ENCODE measurements at regions not wholly inside any gene's neighbourhood (a gene's known extent, or its start where the extent isn't known, plus 50 kb on each side); places are given as distances from the start of the nearest gene placed in this dataset.

GRCh38 chr21:38930066-38930465 lies 124.3 kb downstream of the ETS2 start:
- Histone ChIP-seq H3K27me3 (ENCODE audit: control insufficient read depth in 3 of 3, insufficient read depth in 3 of 3, low read depth in 1 of 3, low read length in 3 of 3) (peaks cover 0 to 10% (median 0%) of the 10 kb centered on the region in 3 experiments), H3K9ac (ENCODE audit: low read depth, low read length, poor library complexity) (no peak overlapping the region), H2AK5ac (ENCODE audit: low read depth, low read length) (no peak overlapping the region), H2BK15ac (ENCODE audit: low read length) (no peak overlapping the region), H3K4me3 (ENCODE audit: low read length in 2 of 2) (no peak overlapping the region), H3K4me2 (ENCODE audit: insufficient read depth, low read length, poor library complexity, severe bottlenecking) (no peak overlapping the region), H2BK12ac (ENCODE audit: low read length) (no peak overlapping the region), H3K18ac (ENCODE audit: low read length) (no peak overlapping the region), H3K9me3 (replicated peaks in 1 of 2; ENCODE audit: control insufficient read depth in 2 of 2, insufficient read depth in 1 of 2, low read depth in 1 of 2, low read length in 2 of 2) (peaks cover 5 to 10% of the 10 kb centered on the region in 2 donors), H2AFZ (ENCODE audit: low read length) (no peak overlapping the region), H3K36me3 (replicated peaks in 1 of 2; ENCODE audit: control insufficient read depth in 2 of 2, insufficient read depth in 2 of 2, low read length in 2 of 2) (no peaks in the 10 kb centered on the region), H4K91ac (ENCODE audit: low read depth, low read length, poor library complexity) (no peak overlapping the region), H3K27ac (replicated peaks; ENCODE audit: low read length) (no peak overlapping the region), H3K4me1 (ENCODE audit: control insufficient read depth in 2 of 2, insufficient read depth in 1 of 2, low read depth in 1 of 2, low read length in 2 of 2) (peaks cover 0 to 1% of the 10 kb centered on the region in 2 donors), H2BK120ac (ENCODE audit: low read depth, low read length) (no peak overlapping the region), H3K14ac (ENCODE audit: low read length) (no peak overlapping the region), H3K23ac (ENCODE audit: low read depth, low read length, poor library complexity) (no peak overlapping the region), H4K8ac (ENCODE audit: low read depth, low read length) (no peak overlapping the region), H2BK5ac (ENCODE audit: low read length) (no peak overlapping the region), H3K79me1 (ENCODE audit: low read depth, low read length) (no peaks in the 10 kb centered on the region), H3K4ac (ENCODE audit: low read length) (no peak overlapping the region)
- WGBS, 2 donors (ENCODE audit: extremely low coverage in 2 of 2, insufficient read length in 2 of 2, insufficient replicate concordance in 1 of 2): no CpG with 5 or more reads among the region's 2 CpGs
- DNase-seq (ENCODE audit: low spot score): no peak

- no CpG with 5 or more reads among the region's 1 CpG for WGBS, 2 donors (ENCODE audit: extremely low coverage in 2 of 2, insufficient read length in 2 of 2, insufficient replicate concordance in 1 of 2)
- H4K91ac ChIP-seq (ENCODE audit: low read depth, low read length, poor library complexity): no peak overlapping the region
- no peak overlapping the region for H3K27ac ChIP-seq (replicated peaks; ENCODE audit: low read length)
Observed at GRCh38 chr21:38929652-38930051, 123.9 kb downstream of the ETS2 start.

GRCh38 chr21:38929142-38929541 lies 123.4 kb downstream of the ETS2 start:
- H3K23ac ChIP-seq (ENCODE audit: low read depth, low read length, poor library complexity): no peak overlapping the region
- no peak overlapping the region for H2BK5ac ChIP-seq (ENCODE audit: low read length)
- H2BK15ac ChIP-seq (ENCODE audit: low read length): no peak overlapping the region
- H3K36me3 ChIP-seq (replicated peaks in 1 of 2; ENCODE audit: control insufficient read depth in 2 of 2, insufficient read depth in 2 of 2, low read length in 2 of 2): no peaks in the 10 kb centered on the region
- no peak overlapping the region for H3K4me2 ChIP-seq (ENCODE audit: insufficient read depth, low read length, poor library complexity, severe bottlenecking)
- H3K9ac ChIP-seq (ENCODE audit: low read depth, low read length, poor library complexity): no peak overlapping the region
- H2AK5ac ChIP-seq (ENCODE audit: low read depth, low read length): no peak overlapping the region
- peaks cover 0 to 1% of the 10 kb centered on the region in 2 donors for H3K4me1 ChIP-seq (ENCODE audit: control insufficient read depth in 2 of 2, insufficient read depth in 1 of 2, low read depth in 1 of 2, low read length in 2 of 2)
- H4K8ac ChIP-seq (ENCODE audit: low read depth, low read length): no peak overlapping the region
- H2BK12ac ChIP-seq (ENCODE audit: low read length): no peak overlapping the region
- H3K27ac ChIP-seq (replicated peaks; ENCODE audit: low read length): no peak overlapping the region
- no peak overlapping the region for H3K14ac ChIP-seq (ENCODE audit: low read length)
- H3K4ac ChIP-seq (ENCODE audit: low read length): no peak overlapping the region
- WGBS, 2 donors (ENCODE audit: extremely low coverage in 2 of 2, insufficient read length in 2 of 2, insufficient replicate concordance in 1 of 2): no CpG with 5 or more reads among the region's 1 CpG
- no peaks in the 10 kb centered on the region for H3K79me1 ChIP-seq (ENCODE audit: low read depth, low read length)
- H3K18ac ChIP-seq (ENCODE audit: low read length): no peak overlapping the region
- H4K91ac ChIP-seq (ENCODE audit: low read depth, low read length, poor library complexity): no peak overlapping the region
- peaks cover 0 to 10% (median 0%) of the 10 kb centered on the region in 3 experiments for H3K27me3 ChIP-seq (ENCODE audit: control insufficient read depth in 3 of 3, insufficient read depth in 3 of 3, low read depth in 1 of 3, low read length in 3 of 3)
- no peak overlapping the region for H3K4me3 ChIP-seq (ENCODE audit: low read length in 2 of 2)
- no peak overlapping the region for H2BK120ac ChIP-seq (ENCODE audit: low read depth, low read length)
- no peak overlapping the region for H2AFZ ChIP-seq (ENCODE audit: low read length)
- peaks cover 5 to 7% of the 10 kb centered on the region in 2 donors for H3K9me3 ChIP-seq (replicated peaks in 1 of 2; ENCODE audit: control insufficient read depth in 2 of 2, insufficient read depth in 1 of 2, low read depth in 1 of 2, low read length in 2 of 2)
- no peak for DNase-seq (ENCODE audit: low spot score)

More at GRCh38 chr21:38929652-38930051, 123.9 kb downstream of the ETS2 start:
- Histone ChIP-seq H3K36me3 (replicated peaks in 1 of 2; ENCODE audit: control insufficient read depth in 2 of 2, insufficient read depth in 2 of 2, low read length in 2 of 2) (no peaks in the 10 kb centered on the region), H3K79me1 (ENCODE audit: low read depth, low read length) (no peaks in the 10 kb centered on the region), H3K18ac (ENCODE audit: low read length) (no peak overlapping the region), H3K4me1 (ENCODE audit: control insufficient read depth in 2 of 2, insufficient read depth in 1 of 2, low read depth in 1 of 2, low read length in 2 of 2) (peaks cover 0 to 1% of the 10 kb centered on the region in 2 donors), H3K23ac (ENCODE audit: low read depth, low read length, poor library complexity) (no peak overlapping the region), H2BK120ac (ENCODE audit: low read depth, low read length) (no peak overlapping the region), H2BK5ac (ENCODE audit: low read length) (no peak overlapping the region), H3K4me2 (ENCODE audit: insufficient read depth, low read length, poor library complexity, severe bottlenecking) (no peak overlapping the region), H3K27me3 (ENCODE audit: control insufficient read depth in 3 of 3, insufficient read depth in 3 of 3, low read depth in 1 of 3, low read length in 3 of 3) (peaks cover 0 to 10% (median 0%) of the 10 kb centered on the region in 3 experiments), H4K8ac (ENCODE audit: low read depth, low read length) (no peak overlapping the region), H2BK12ac (ENCODE audit: low read length) (no peak overlapping the region), H2AK5ac (ENCODE audit: low read depth, low read length) (no peak overlapping the region), H3K9me3 (replicated peaks in 1 of 2; ENCODE audit: control insufficient read depth in 2 of 2, insufficient read depth in 1 of 2, low read depth in 1 of 2, low read length in 2 of 2) (peaks cover 5 to 7% of the 10 kb centered on the region in 2 donors), H2BK15ac (ENCODE audit: low read length) (no peak overlapping the region), H3K4ac (ENCODE audit: low read length) (no peak overlapping the region), H3K9ac (ENCODE audit: low read depth, low read length, poor library complexity) (no peak overlapping the region), H2AFZ (ENCODE audit: low read length) (no peak overlapping the region), H3K14ac (ENCODE audit: low read length) (no peak overlapping the region), H3K4me3 (ENCODE audit: low read length in 2 of 2) (no peak overlapping the region)
- DNase-seq (ENCODE audit: low spot score): no peak

GRCh38 chr21:38927776-38928175 lies 122.0 kb downstream of the ETS2 start:
- H4K91ac ChIP-seq (ENCODE audit: low read depth, low read length, poor library complexity): no peak overlapping the region
- H3K9me3 ChIP-seq (replicated peaks in 1 of 2; ENCODE audit: control insufficient read depth in 2 of 2, insufficient read depth in 1 of 2, low read depth in 1 of 2, low read length in 2 of 2): peaks cover 3 to 5% of the 10 kb centered on the region in 2 donors
- H3K79me1 ChIP-seq (ENCODE audit: low read depth, low read length): no peaks in the 10 kb centered on the region
- peaks cover 0 to 10% (median 0%) of the 10 kb centered on the region in 3 experiments for H3K27me3 ChIP-seq (ENCODE audit: control insufficient read depth in 3 of 3, insufficient read depth in 3 of 3, low read depth in 1 of 3, low read length in 3 of 3)
- H3K27ac ChIP-seq (replicated peaks; ENCODE audit: low read length): no peak overlapping the region
- no peak for DNase-seq (ENCODE audit: low spot score)
- no peak overlapping the region for H2BK5ac ChIP-seq (ENCODE audit: low read length)
- no peak overlapping the region for H3K4me2 ChIP-seq (ENCODE audit: insufficient read depth, low read length, poor library complexity, severe bottlenecking)
- no peak overlapping the region for H2AK5ac ChIP-seq (ENCODE audit: low read depth, low read length)
- H3K4ac ChIP-seq (ENCODE audit: low read length): no peak overlapping the region
- no peak overlapping the region for H3K4me3 ChIP-seq (ENCODE audit: low read length in 2 of 2)
- H3K4me1 ChIP-seq (ENCODE audit: control insufficient read depth in 2 of 2, insufficient read depth in 1 of 2, low read depth in 1 of 2, low read length in 2 of 2): peaks cover 0 to 1% of the 10 kb centered on the region in 2 donors
- no CpG with 5 or more reads among the region's 3 CpGs for WGBS, 2 donors (ENCODE audit: extremely low coverage in 2 of 2, insufficient read length in 2 of 2, insufficient replicate concordance in 1 of 2)
- no peak overlapping the region for H2BK120ac ChIP-seq (ENCODE audit: low read depth, low read length)
- no peak overlapping the region for H4K8ac ChIP-seq (ENCODE audit: low read depth, low read length)
- H3K14ac ChIP-seq (ENCODE audit: low read length): no peak overlapping the region
- no peak overlapping the region for H3K9ac ChIP-seq (ENCODE audit: low read depth, low read length, poor library complexity)
- H2BK12ac ChIP-seq (ENCODE audit: low read length): no peak overlapping the region
- no peaks in the 10 kb centered on the region for H3K36me3 ChIP-seq (replicated peaks in 1 of 2; ENCODE audit: control insufficient read depth in 2 of 2, insufficient read depth in 2 of 2, low read length in 2 of 2)
- H3K23ac ChIP-seq (ENCODE audit: low read depth, low read length, poor library complexity): no peak overlapping the region
- no peak overlapping the region for H2BK15ac ChIP-seq (ENCODE audit: low read length)
- H2AFZ ChIP-seq (ENCODE audit: low read length): no peak overlapping the region
- H3K18ac ChIP-seq (ENCODE audit: low read length): no peak overlapping the region
